ENCODE measurements at regions not wholly inside any gene's neighbourhood (a gene's known extent, or its start where the extent isn't known, plus 50 kb on each side); places are given as distances from the start of the nearest gene placed in this dataset.
"Not testable (repeated sequence)": the region's sequence is repeated elsewhere in the genome, so short reads cannot be mapped to it uniquely, and the experiment has no call there.

DNA sequence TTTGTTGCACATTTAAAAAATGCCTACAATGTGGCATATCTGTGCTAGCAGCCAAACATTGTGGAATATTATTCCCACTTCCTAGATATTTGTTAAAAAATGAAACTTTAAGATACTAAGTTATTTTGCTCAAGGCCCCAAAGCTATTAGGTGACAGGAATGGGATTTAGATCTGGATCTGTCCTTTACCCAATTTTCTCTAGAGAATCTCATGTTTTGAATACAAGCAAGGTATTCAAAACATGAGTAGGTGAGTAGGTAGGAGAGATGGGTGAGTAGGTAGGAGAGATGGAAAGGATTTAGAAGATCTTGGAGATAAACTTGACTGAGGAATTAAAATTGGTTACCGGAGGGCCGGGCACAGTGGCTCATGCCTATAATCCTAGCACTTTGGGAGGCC is 61.2 kb upstream of the AKIRIN2 start:
- no peak for DNase-seq (ENCODE audit: low read depth)

DNA sequence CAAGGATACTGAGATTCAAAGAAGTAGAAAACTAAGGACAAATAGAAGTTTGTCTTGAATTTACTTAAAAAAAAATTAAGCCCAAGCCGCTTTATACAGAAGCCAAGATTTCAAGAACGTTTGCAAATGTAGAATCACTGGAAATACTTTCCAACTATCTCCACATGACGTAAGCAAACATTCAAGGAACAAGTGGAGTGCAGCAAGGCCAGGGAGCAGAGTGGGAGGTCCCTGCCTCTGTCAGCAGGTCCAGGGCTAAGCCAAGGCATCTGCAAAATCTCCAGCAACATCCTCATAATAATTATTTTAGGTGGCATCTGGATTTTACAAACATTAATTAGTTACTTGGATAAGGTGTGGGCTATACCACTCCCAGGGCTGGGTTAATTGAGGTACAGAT is 60.1 kb upstream of the AKIRIN2 start:
- DNase-seq (ENCODE audit: low read depth): no peak

DNA sequence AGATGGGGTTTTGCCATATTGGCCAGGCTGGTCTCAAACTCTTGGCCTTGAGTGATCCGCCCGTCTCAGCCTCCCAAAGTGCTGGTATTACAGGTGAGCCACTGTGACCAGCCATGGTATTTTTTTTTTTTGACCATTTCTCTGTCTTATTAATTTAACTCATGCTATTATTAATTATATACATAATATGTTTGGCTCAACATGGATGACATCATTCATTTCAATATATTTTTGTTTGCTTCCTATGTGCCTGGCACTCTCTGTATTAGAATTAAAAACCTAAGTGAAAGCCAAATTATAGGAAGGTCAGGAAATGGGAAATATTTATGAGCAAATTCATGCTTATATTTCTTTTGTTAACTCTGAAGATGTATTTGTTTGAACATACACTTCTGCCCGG is 55.8 kb upstream of the AKIRIN2 start:
- no peak for DNase-seq (ENCODE audit: low read depth)

DNA sequence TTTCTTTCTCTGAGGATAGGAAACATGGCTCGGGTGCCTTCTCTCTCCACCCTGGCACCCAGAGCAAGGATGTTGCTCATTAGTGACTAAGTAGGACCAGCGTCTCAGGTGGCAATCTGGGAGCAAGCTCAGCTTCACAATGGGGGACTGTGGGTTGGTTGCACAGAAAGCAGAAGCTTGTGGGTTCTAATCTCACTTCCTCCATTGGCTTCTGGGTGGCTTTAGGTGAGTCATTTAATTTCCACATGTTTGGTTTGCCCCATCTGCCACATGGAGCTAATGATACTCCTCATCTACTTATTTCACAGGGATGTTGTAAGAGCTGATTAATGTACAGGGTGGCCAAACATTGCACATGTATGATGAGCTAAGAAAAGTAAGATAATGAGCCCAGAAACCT is 54.8 kb upstream of the AKIRIN2 start:
- DNase-seq (ENCODE audit: low read depth): no peak

DNA sequence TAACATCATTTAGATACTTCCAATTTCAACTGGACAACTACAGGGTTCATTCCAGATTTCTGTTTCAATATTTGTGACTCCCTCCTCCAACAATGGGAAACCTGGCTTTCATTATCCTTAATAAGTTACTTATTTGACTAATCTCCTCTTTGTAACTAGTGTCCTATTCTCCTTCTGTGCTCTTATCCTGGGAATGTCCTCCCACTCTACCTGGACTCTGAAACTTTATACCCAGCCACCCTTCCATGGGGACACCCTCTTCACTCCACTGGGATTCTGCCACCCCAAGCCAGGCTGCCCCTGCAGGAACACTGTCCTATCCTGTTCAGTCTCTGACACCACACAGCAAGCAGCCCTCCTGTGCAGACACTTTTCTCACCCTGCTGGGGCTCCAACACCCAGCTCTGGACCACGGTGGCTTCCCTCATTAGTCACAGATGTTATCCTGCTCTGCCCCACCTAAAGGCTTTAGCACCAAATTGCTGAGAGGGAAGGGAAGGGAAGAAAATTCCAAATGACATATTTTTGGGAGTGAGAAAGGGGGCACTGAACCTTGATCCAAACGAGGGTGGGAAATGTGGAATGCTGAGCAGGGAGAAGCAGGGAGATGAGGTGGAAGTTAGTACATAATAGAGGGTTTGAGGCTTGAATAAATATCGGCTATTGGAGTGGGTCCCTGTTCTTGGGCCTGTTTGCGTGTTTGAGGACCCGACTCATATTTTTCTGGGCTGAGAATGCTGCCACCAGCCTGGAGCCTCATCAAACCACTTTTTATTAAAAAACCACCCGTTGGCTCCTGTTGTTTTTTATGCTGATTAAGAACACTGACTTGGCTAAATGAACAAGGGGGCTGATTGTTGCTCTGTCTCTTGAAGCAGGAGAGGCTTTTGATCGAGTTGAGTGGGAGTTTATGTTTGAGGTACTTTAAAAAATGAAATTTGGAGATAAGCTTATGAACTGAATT is 54.0 kb upstream of the AKIRIN2 start:
- DNase-seq (ENCODE audit: low read depth): no peak

DNA sequence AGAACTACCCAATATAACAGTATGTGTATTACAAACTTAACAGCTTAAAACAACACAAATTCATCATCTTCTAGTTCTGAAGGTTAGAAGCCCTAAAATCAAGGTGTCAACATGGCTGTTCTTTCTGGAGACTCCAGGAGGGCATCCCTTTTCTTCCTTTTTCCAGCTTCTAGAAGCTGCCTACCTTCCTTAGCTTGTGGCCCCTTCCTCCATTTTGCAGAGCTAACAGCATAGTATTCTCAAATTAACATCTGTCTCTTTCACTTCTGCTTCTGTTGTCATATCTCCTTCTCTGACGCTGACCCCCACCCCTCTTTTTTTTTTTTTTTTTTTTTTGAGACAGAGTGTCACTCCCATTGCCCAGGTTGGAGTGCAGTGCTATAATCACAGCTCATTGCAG is 52.8 kb upstream of the AKIRIN2 start:
- no peak for DNase-seq (ENCODE audit: low read depth)

DNA sequence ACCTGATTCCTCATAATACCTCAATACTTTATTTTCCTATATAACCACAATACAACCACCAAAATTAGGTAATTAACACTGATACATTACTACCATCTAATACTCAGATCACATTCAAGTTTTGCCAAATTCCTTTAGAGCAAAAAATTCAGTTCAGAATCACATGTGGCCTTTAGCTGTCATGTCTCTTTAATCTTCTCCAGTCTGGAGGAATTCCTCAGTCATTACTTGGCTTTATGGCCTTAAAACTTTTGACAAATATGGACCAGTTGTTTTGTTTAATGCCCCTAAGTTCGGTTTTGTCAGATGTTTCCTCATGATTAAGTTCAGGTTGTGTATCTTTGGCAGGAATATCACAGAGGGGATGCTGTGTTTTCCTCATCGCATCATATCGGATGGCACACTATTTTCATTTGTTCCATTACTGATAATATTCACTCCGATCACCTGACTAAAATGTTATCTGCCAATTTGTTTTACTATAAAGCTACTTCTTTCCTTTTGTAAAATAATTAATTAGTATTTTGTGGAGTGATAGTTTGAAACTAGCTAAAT is 51.2 kb upstream of the AKIRIN2 start:
- no peak for DNase-seq (ENCODE audit: low read depth)

DNA sequence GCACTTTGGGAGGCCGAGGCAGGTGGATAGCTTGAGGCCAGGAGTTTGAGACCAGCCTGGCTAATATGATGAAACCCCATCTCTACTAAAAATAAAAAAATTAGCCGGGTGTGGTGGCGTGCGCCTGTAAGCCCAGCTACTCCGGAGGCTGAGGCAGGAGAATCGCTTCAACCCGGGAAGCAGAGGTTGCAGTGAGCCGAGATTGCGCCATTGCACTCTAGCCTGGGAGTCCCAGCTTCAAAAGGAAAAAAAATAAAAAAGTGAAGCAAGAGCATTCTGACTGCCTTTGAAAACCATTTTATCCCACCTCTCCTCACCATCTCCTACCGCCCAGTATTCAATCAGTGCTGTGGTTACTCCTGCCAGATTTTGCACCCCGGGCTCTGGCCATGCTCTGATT is 50.5 kb upstream of the AKIRIN2 start:
- not testable (repeated sequence) for DNase-seq (ENCODE audit: low read depth)

All from stimulated activated CD8-positive, alpha-beta memory T cell treated with anti-CD3 and anti-CD28 coated beads, Interleukin-15, amount 100 ng/mL, for 1 hour (primary cell).